ENCODE measurements at regions not wholly inside any gene's neighbourhood (a gene's known extent, or its start where the extent isn't known, plus 50 kb on each side); places are given as distances from the start of the nearest gene placed in this dataset.

GRCh38 chr5:97629276-97629675 lies 446.2 kb upstream of the RIOK2 start:
- no peak overlapping the region for H3K4me3 ChIP-seq (replicated peaks; ENCODE audit: insufficient read depth, low read length)
- TF ChIP-seq SPI1 (IDR thresholded peaks at IDR 0.05; ENCODE audit: borderline replicate concordance, low read depth): no peak
- TF ChIP-seq GABPA (IDR thresholded peaks at IDR 0.05; ENCODE audit: low read depth): no peak
- no peak for TF ChIP-seq POLR2AphosphoS5 (IDR thresholded peaks at IDR 0.05; ENCODE audit: low read depth)
- no peak for TF ChIP-seq REST (IDR thresholded peaks at IDR 0.05; ENCODE audit: insufficient replicate concordance, low read depth)
- no peak for TF ChIP-seq CTCF (IDR thresholded peaks at IDR 0.05; ENCODE audit: insufficient read depth, low read length)
- H3K27me3 ChIP-seq (ENCODE audit: insufficient read depth, poor library complexity, severe bottlenecking): no peaks in the 10 kb centered on the region
- no peak for DNase-seq (ENCODE audit: low read depth in 1 of 2, low spot score in 1 of 2)
- H3K27ac ChIP-seq (replicated peaks): no peak overlapping the region

- H3K27me3 ChIP-seq (ENCODE audit: insufficient read depth, poor library complexity, severe bottlenecking): no peaks in the 10 kb centered on the region
These were observed 452.5 kb upstream of the RIOK2 start for GRCh38 chr5:97635553-97635952.

GRCh38 chr5:97636766-97637165 lies 453.7 kb upstream of the RIOK2 start:
- Histone ChIP-seq H3K27ac (replicated peaks) (no peak overlapping the region), H3K27me3 (ENCODE audit: insufficient read depth, poor library complexity, severe bottlenecking) (no peaks in the 10 kb centered on the region), H3K4me3 (replicated peaks; ENCODE audit: insufficient read depth, low read length) (no peak overlapping the region)
- DNase-seq (ENCODE audit: low read depth in 1 of 2, low spot score in 1 of 2): no peak
- TF ChIP-seq GABPA (IDR thresholded peaks at IDR 0.05; ENCODE audit: low read depth) (no peak), CTCF (IDR thresholded peaks at IDR 0.05; ENCODE audit: insufficient read depth, low read length) (no peak), SPI1 (IDR thresholded peaks at IDR 0.05; ENCODE audit: borderline replicate concordance, low read depth) (no peak), REST (IDR thresholded peaks at IDR 0.05; ENCODE audit: insufficient replicate concordance, low read depth) (no peak), POLR2AphosphoS5 (IDR thresholded peaks at IDR 0.05; ENCODE audit: low read depth) (no peak)

More at GRCh38 chr5:97635553-97635952, 452.5 kb upstream of the RIOK2 start:
- Histone ChIP-seq H3K27ac (replicated peaks) (no peak overlapping the region), H3K4me3 (replicated peaks; ENCODE audit: insufficient read depth, low read length) (no peak overlapping the region)
- TF ChIP-seq SPI1 (IDR thresholded peaks at IDR 0.05; ENCODE audit: borderline replicate concordance, low read depth): no peak
- no peak for TF ChIP-seq CTCF (IDR thresholded peaks at IDR 0.05; ENCODE audit: insufficient read depth, low read length)
- no peak for TF ChIP-seq GABPA (IDR thresholded peaks at IDR 0.05; ENCODE audit: low read depth)
- no peak for TF ChIP-seq REST (IDR thresholded peaks at IDR 0.05; ENCODE audit: insufficient replicate concordance, low read depth)
- TF ChIP-seq POLR2AphosphoS5 (IDR thresholded peaks at IDR 0.05; ENCODE audit: low read depth): no peak
- no peak for DNase-seq (ENCODE audit: low read depth in 1 of 2, low spot score in 1 of 2)
